IMR-90 (cell line): ENCODE measurements at regions not wholly inside any gene's neighbourhood (a gene's known extent, or its start where the extent isn't known, plus 50 kb on each side); places are given as distances from the start of the nearest gene placed in this dataset.

Experiments
- CEBPB ChIP-seq: IDR thresholded peaks from 2 replicates; pipeline ENCODE4 v1.6.1; 2012; ENCODE audit warnings: low read depth, low read length, improper control_type of control experiment
- MXI1 ChIP-seq: IDR thresholded peaks from 2 replicates; pipeline ENCODE4 v1.6.1; 2012; ENCODE audit warnings: low read depth, mild to moderate bottlenecking, low read length, moderate library complexity, borderline replicate concordance
- POLR2A ChIP-seq: IDR thresholded peaks from 2 replicates; pipeline ENCODE4 v1.6.1; 2012; ENCODE audit warnings: mild to moderate bottlenecking, low read depth, low read length
- RAD21 ChIP-seq: IDR thresholded peaks from 2 replicates; pipeline ENCODE4 v1.6.1; 2012; ENCODE audit warnings: low read length, improper control_type of control experiment
- RCOR1 ChIP-seq: IDR thresholded peaks from 2 replicates; pipeline ENCODE4 v1.6.1; 2012; ENCODE audit warnings: mild to moderate bottlenecking, low read length, improper control_type of control experiment; ENCODE audit not compliant: insufficient replicate concordance
- TF ChIP-seq, protein P1 (sequence below): conservative IDR thresholded peaks from 2 replicates; pipeline ENCODE4 v1.5.1; 2012; ENCODE audit warnings: mild to moderate bottlenecking, low read depth, low read length, improper control_type of control experiment

DNA sequence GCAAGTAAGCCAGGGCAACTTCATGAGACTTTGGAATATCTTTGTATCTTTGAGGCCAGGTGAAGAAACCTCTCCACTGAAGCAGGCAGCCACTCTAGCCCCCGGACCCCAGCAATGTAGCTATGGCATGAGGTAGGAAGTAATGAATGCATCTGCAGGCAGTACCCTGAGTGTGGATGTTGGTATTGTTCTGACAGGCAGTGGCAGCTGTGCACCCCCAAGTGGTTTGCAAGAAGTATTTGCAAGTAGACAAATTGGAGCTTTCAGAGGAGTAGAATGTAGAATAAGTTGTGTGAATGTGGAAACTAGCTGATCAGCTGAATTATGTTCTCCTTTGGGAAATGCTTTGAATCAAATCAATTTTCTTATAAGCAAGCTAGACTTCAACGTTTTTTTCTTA, 194.4 kb upstream of the PGR start:
- TF ChIP-seq POLR2A = no peak
- TF ChIP-seq CEBPB = no peak
- no peak for TF ChIP-seq RAD21
- TF ChIP-seq, protein P1, sequence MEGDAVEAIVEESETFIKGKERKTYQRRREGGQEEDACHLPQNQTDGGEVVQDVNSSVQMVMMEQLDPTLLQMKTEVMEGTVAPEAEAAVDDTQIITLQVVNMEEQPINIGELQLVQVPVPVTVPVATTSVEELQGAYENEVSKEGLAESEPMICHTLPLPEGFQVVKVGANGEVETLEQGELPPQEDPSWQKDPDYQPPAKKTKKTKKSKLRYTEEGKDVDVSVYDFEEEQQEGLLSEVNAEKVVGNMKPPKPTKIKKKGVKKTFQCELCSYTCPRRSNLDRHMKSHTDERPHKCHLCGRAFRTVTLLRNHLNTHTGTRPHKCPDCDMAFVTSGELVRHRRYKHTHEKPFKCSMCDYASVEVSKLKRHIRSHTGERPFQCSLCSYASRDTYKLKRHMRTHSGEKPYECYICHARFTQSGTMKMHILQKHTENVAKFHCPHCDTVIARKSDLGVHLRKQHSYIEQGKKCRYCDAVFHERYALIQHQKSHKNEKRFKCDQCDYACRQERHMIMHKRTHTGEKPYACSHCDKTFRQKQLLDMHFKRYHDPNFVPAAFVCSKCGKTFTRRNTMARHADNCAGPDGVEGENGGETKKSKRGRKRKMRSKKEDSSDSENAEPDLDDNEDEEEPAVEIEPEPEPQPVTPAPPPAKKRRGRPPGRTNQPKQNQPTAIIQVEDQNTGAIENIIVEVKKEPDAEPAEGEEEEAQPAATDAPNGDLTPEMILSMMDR = no peak
- no peak for TF ChIP-seq RCOR1
- TF ChIP-seq MXI1 = no peak
